Testis (tissue), 2 donors: ENCODE measurements at regions not wholly inside any gene's neighbourhood (a gene's known extent, or its start where the extent isn't known, plus 50 kb on each side); places are given as distances from the start of the nearest gene placed in this dataset.
A peak's percentile ranks its signal among the peaks of the same experiment; 100 is the strongest.

Experiments
- DNase-seq: peaks from one replicate; pipeline ENCODE4 v3.0.0-alpha.2; 2019
- H3K27ac ChIP-seq, 2 donors: fragments of 200-600 bp; sonication (generic); one replicate each; pipeline ENCODE4 v1.5.1; 2019
- H3K27me3 ChIP-seq: fragments of 200-600 bp; sonication (generic); one replicate; pipeline ENCODE4 v1.5.1; 2019
- H3K36me3 ChIP-seq: fragments of 200-600 bp; sonication (generic); one replicate; pipeline ENCODE4 v1.5.1; 2017; ENCODE audit warnings: low read depth; ENCODE audit errors: missing control alignments
- H3K4me1 ChIP-seq: fragments of 200-600 bp; sonication (generic); one replicate; pipeline ENCODE4 v1.5.1; 2019
- H3K4me3 ChIP-seq, 2 donors: fragments of 200-600 bp; sonication (generic); one replicate each; pipeline ENCODE4 v1.5.1; 2017 to 2019
- H3K9me3 ChIP-seq: fragments of 200-600 bp; sonication (generic); one replicate; pipeline ENCODE4 v1.5.1; 2017
- CTCF ChIP-seq, 3 experiments: fragments of 450-650 bp in 2 of 3; fragments of 200-600 bp in 1 of 3; sonication (generic) in 1 of 3; IDR thresholded peaks; one replicate each; pipeline ENCODE4 v1.5.1; 2016 to 2019; ENCODE audit warnings: antibody characterized with exemption in 3 of 3, mild to moderate bottlenecking in 2 of 3, moderate library complexity in 1 of 3
- POLR2A ChIP-seq: fragments of 450-650 bp; IDR thresholded peaks from one replicate; pipeline ENCODE4 v1.6.1; 2017; ENCODE audit warnings: antibody characterized with exemption, mild to moderate bottlenecking, moderate library complexity
- WGBS, 2 donors: methylation state at CpG; one replicate each; pipeline ENCODE4 v1.1.5; 2018; 5-methylcytosine and 5-hydroxymethylcytosine counted together
- intact Hi-C: fragments of 100-400 bp; cut with DNase I; formaldehyde crosslinking; loops from one replicate; pipeline ENCODE4 v1.15.1; 2023; ENCODE audit warnings: low total_unique reads

GRCh38 chr9:107422189-107423185, 67.1 kb downstream of the KLF4 start:
- Histone ChIP-seq H3K9me3 (no peaks in the 10 kb centered on the region), H3K27ac (no peak overlapping the region), H3K36me3 (no peaks in the 10 kb centered on the region), H3K27me3 (no peaks in the 10 kb centered on the region), H3K4me3 (no peak overlapping the region), H3K4me1 (no peaks in the 10 kb centered on the region)
- intact Hi-C loops = no loop called here
- 42 to 44% methylated on average over 9 of the region's 9 CpGs for WGBS, 2 donors
- DNase-seq = peak; percentile 86
- TF ChIP-seq CTCF (IDR thresholded peaks at IDR 0.05) (peak; percentile 58 to 79 (median 61)), POLR2A (no peak)

DNA sequence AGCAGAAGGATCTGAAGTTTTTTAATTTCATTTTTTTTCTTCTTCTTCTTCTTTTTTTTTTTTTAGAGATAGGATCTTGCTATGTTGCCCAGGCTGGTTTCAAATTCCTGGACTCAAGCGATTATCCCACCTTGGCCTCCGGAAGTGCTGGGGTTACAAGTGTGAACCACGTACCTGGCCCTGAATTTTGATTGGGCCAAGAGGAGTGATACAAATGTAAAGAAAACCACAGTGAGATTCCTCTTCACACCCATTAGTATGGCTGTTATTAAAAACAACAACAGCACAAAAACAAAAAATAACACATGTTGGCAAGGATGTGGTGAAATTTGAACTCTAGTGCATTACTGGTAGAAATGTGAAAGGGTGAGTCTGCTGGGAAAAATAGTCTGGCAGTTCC, 79.1 kb downstream of the KLF4 start:
- H3K27me3 ChIP-seq = no peaks in the 10 kb centered on the region
- 95 to 96% methylated on average over 3 of the region's 3 CpGs for WGBS, 2 donors
- no peak overlapping the region for H3K4me3 ChIP-seq
- DNase-seq = no peak
- H3K9me3 ChIP-seq = no peaks in the 10 kb centered on the region
- intact Hi-C loops = no loop called here
- no peak overlapping the region for H3K27ac ChIP-seq
- TF ChIP-seq POLR2A (no peak), CTCF (IDR thresholded peaks at IDR 0.05) (no peak)
- no peaks in the 10 kb centered on the region for H3K36me3 ChIP-seq
- no peaks in the 10 kb centered on the region for H3K4me1 ChIP-seq

- Histone ChIP-seq H3K27ac (no peak overlapping the region), H3K9me3 (no peaks in the 10 kb centered on the region), H3K4me1 (no peaks in the 10 kb centered on the region), H3K27me3 (no peaks in the 10 kb centered on the region), H3K4me3 (no peak overlapping the region), H3K36me3 (no peaks in the 10 kb centered on the region)
- DNase-seq = no peak
- 77 to 82% methylated on average over 13 of the region's 13 CpGs for WGBS, 2 donors
- TF ChIP-seq POLR2A = no peak
- TF ChIP-seq CTCF (IDR thresholded peaks at IDR 0.05) = no peak
- intact Hi-C loops = no loop called here
Measured at GRCh38 chr9:107409581-107410389, 79.8 kb downstream of the KLF4 start.

GRCh38 chr9:107407675-107408074, 81.9 kb downstream of the KLF4 start:
- Histone ChIP-seq H3K27ac (no peak overlapping the region), H3K4me1 (no peaks in the 10 kb centered on the region), H3K36me3 (no peaks in the 10 kb centered on the region), H3K27me3 (no peaks in the 10 kb centered on the region), H3K9me3 (no peaks in the 10 kb centered on the region), H3K4me3 (no peak overlapping the region)
- WGBS, 2 donors = 59 to 69% methylated on average over 2 of the region's 2 CpGs
- intact Hi-C loops = no loop called here
- TF ChIP-seq CTCF (IDR thresholded peaks at IDR 0.05) (no peak), POLR2A (no peak)
- DNase-seq = no peak
